Activated CD8-positive, alpha-beta memory T cell treated with anti-CD3 and anti-CD28 coated beads for 36 hours (primary cell): ENCODE measurements at regions not wholly inside any gene's neighbourhood (a gene's known extent, or its start where the extent isn't known, plus 50 kb on each side); places are given as distances from the start of the nearest gene placed in this dataset.

ENCODE experiments used
- CTCF ChIA-PET: fragments of 350-600 bp; sonication (Branson Sonifier 250); formaldehyde crosslinking; loops from one replicate; lab custom pipeline; 2021; ENCODE audit warnings: antibody characterized with exemption; lab: Charles Lee
- POLR2A ChIA-PET: fragments of 350-600 bp; sonication (Branson Sonifier 250); formaldehyde crosslinking; loops from one replicate; lab custom pipeline; 2021; ENCODE audit warnings: antibody characterized with exemption; lab: Charles Lee

- POLR2A ChIA-PET: no interaction called here
- CTCF ChIA-PET: no interaction called here
Measured at GRCh38 chr7:28354601-28355402, 57.5 kb upstream of the CREB5 start.

DNA sequence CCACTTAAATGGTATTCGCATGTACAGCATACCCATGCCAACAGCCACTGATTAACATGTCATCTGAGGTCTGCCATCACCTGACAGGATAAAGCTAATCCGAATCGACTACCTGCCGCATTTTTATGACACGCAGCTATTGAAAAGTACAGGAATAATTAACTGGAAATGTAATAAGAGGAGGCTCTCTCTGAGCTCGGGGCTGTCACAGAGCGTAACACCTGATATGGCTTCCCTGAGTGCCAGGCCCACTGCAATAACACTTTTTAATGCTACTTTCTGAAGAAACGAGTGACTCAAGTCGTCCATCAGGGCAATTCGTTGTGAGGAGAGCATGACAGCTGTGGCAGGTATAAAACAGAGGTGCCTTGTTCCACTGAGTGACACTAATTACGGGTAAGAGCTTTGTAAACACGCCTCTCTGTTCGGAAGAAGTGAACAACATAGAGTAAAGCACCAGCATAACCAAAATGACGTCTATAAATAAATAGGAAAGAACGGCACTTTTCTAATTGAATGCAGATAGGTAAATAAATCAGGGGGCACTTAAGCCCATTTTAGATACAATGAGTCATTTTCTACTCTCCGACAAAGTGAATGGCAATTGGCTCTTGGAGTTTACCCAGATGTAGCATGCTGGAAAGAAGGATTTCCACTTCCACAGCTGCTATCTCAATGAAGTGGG, 56.5 kb upstream of the CREB5 start:
- POLR2A ChIA-PET: no interaction called here

DNA sequence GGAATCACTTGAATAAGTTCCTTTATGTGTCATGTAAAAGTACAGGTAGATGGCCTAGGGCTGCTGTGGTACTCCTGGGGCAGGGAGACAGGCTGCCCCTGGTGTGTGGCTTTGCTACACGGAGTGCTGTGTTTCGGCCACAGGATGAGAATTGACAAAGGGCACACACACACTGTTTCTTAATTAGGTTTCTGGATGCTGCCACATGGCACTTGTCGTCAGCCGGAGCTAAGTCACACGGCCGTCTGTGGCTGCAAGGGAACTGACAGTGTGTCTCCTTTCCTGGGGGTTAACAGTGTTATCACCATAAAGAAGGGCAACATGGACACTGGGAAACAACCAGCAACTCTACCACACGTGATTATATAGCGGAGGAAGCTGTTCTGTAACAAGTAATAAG, 55.7 kb upstream of the CREB5 start:
- ChIA-PET CTCF (no interaction called here), POLR2A (no interaction called here)

More for the DNA sequence above, 56.5 kb upstream of the CREB5 start:
- CTCF ChIA-PET: no interaction called here

GRCh38 chr7:28358423-28358868, 53.9 kb upstream of the CREB5 start:
- ChIA-PET POLR2A (no interaction called here), CTCF (no interaction called here)

- ChIA-PET CTCF (no interaction called here), POLR2A (no interaction called here)
Measured at GRCh38 chr7:28360739-28361138, 51.6 kb upstream of the CREB5 start.

DNA sequence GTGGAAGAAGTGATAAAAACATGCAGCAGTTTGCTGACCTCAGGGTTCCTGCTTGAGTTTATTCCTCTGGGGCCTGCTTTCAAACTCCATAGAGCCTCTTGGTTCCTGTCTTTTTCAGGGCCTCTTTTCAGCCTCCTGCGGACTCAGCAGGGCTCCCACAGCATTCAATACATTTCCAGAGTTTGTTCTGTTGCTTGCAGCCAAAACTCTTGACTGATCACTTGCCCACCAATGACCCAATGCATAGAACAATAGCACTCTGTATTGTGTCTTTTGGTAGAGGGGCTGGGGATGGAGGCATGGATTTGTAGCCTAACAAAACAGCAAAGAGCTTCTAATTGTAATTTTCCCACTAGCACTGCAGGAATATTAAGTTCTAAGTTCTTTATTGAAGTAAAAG, 50.8 kb upstream of the CREB5 start:
- CTCF ChIA-PET: no interaction called here
- POLR2A ChIA-PET: interaction anchor here (0.6 kb wide), 1 partner anchor 1026 kb away, joined by 4 read pairs; no protein-coding TSS in a partner anchor

GRCh38 chr7:28362182-28362581, 50.1 kb upstream of the CREB5 start:
- CTCF ChIA-PET: no interaction called here
- POLR2A ChIA-PET: interaction anchor here (0.6 kb wide), 1 partner anchor 15 kb away, joined by 3 read pairs; no protein-coding TSS in a partner anchor
